NCI-H748 (cell line): ENCODE measurements at regions not wholly inside any gene's neighbourhood (a gene's known extent, or its start where the extent isn't known, plus 50 kb on each side); places are given as distances from the start of the nearest gene placed in this dataset.
"Not testable (repeated sequence)": the region's sequence is repeated elsewhere in the genome, so short reads cannot be mapped to it uniquely, and the experiment has no call there.

Experiments used
- DNase-seq: peaks from one replicate; lab custom pipeline; 2025; ENCODE audit not compliant: unreplicated experiment; lab: John Stamatoyannopoulos, UW

GRCh38 chr2:7696556-7696955, 779.3 kb downstream of the RNF144A start:
- DNase-seq = not testable (repeated sequence)

- DNase-seq = peak; percentile 7
Measured at GRCh38 chr2:7697052-7697451, 779.8 kb downstream of the RNF144A start.

GRCh38 chr2:7701791-7702190, 784.6 kb downstream of the RNF144A start:
- no peak for DNase-seq

GRCh38 chr2:7703048-7703447, 785.8 kb downstream of the RNF144A start:
- peak; percentile 72 for DNase-seq

- peak; percentile 99 for DNase-seq
Measured at GRCh38 chr2:7703543-7704144, 786.4 kb downstream of the RNF144A start.

GRCh38 chr2:7704296-7704865, 787.2 kb downstream of the RNF144A start:
- peak; percentile 64 for DNase-seq

- no peak for DNase-seq
Measured at GRCh38 chr2:7706791-7707190, 789.6 kb downstream of the RNF144A start.

GRCh38 chr2:7707723-7708122, 790.5 kb downstream of the RNF144A start:
- DNase-seq = no peak

GRCh38 chr2:7709907-7710306, 792.7 kb downstream of the RNF144A start:
- no peak for DNase-seq

- DNase-seq = no peak
Measured at GRCh38 chr2:7711167-7711566, 794.0 kb downstream of the RNF144A start.

- DNase-seq = no peak
Measured at GRCh38 chr2:7719876-7720275, 802.7 kb downstream of the RNF144A start.

GRCh38 chr2:7721413-7721995, 804.3 kb downstream of the RNF144A start:
- DNase-seq = no peak

GRCh38 chr2:7722212-7722910, 805.1 kb downstream of the RNF144A start:
- DNase-seq = no peak

GRCh38 chr2:7724336-7724735, 807.1 kb downstream of the RNF144A start:
- DNase-seq = no peak

GRCh38 chr2:7725171-7725849, 808.1 kb downstream of the RNF144A start:
- no peak for DNase-seq

- DNase-seq = no peak
Measured at GRCh38 chr2:7725850-7726242, 808.6 kb downstream of the RNF144A start.

GRCh38 chr2:7726989-7727388, 809.8 kb downstream of the RNF144A start:
- DNase-seq = no peak

GRCh38 chr2:7728388-7728787, 811.2 kb downstream of the RNF144A start:
- no peak for DNase-seq

GRCh38 chr2:7730449-7730848, 813.2 kb downstream of the RNF144A start:
- no peak for DNase-seq

GRCh38 chr2:7730990-7731389, 813.8 kb downstream of the RNF144A start:
- DNase-seq = no peak

- DNase-seq = no peak
Measured at GRCh38 chr2:7732497-7732896, 815.3 kb downstream of the RNF144A start.
